ENCODE measurements at regions not wholly inside any gene's neighbourhood (a gene's known extent, or its start where the extent isn't known, plus 50 kb on each side); places are given as distances from the start of the nearest gene placed in this dataset.

GRCh38 chr10:8563478-8563877 is 509.0 kb downstream of the GATA3 start:
- no peak for DNase-seq (ENCODE audit: extremely low spot score, insufficient read length, low read depth)
- no peak for FAIRE-seq

GRCh38 chr10:8566737-8567136 is 512.2 kb downstream of the GATA3 start:
- DNase-seq (ENCODE audit: extremely low spot score, insufficient read length, low read depth): no peak
- FAIRE-seq: no peak

- FAIRE-seq (no peak), DNase-seq (ENCODE audit: extremely low spot score, insufficient read length, low read depth) (no peak)
Observed at GRCh38 chr10:8568401-8568800, 513.9 kb downstream of the GATA3 start.

GRCh38 chr10:8575620-8576019 is 521.1 kb downstream of the GATA3 start:
- FAIRE-seq (no peak), DNase-seq (ENCODE audit: extremely low spot score, insufficient read length, low read depth) (no peak)

- DNase-seq (ENCODE audit: extremely low spot score, insufficient read length, low read depth) (no peak), FAIRE-seq (no peak)
Observed at GRCh38 chr10:8576281-8576680, 521.8 kb downstream of the GATA3 start.

- DNase-seq (ENCODE audit: extremely low spot score, insufficient read length, low read depth) (no peak), FAIRE-seq (no peak)
Observed at GRCh38 chr10:8576911-8577310, 522.4 kb downstream of the GATA3 start.

- DNase-seq (ENCODE audit: extremely low spot score, insufficient read length, low read depth) (no peak), FAIRE-seq (no peak)
Observed at GRCh38 chr10:8577686-8578085, 523.2 kb downstream of the GATA3 start.

GRCh38 chr10:8581521-8582225 is 527.2 kb downstream of the GATA3 start:
- FAIRE-seq: no peak

GRCh38 chr10:8583096-8583495 is 528.6 kb downstream of the GATA3 start:
- FAIRE-seq (no peak), DNase-seq (ENCODE audit: extremely low spot score, insufficient read length, low read depth) (no peak)

More at GRCh38 chr10:8581521-8582225, 527.2 kb downstream of the GATA3 start:
- no peak for DNase-seq (ENCODE audit: extremely low spot score, insufficient read length, low read depth)

GRCh38 chr10:8584666-8585065 is 530.2 kb downstream of the GATA3 start:
- FAIRE-seq: no peak
- DNase-seq (ENCODE audit: extremely low spot score, insufficient read length, low read depth): no peak

- FAIRE-seq (no peak), DNase-seq (ENCODE audit: extremely low spot score, insufficient read length, low read depth) (no peak)
Observed at GRCh38 chr10:8586504-8586903, 532.0 kb downstream of the GATA3 start.

- FAIRE-seq: no peak
- no peak for DNase-seq (ENCODE audit: extremely low spot score, insufficient read length, low read depth)
Observed at GRCh38 chr10:8588135-8588534, 533.6 kb downstream of the GATA3 start.

- FAIRE-seq (no peak), DNase-seq (ENCODE audit: extremely low spot score, insufficient read length, low read depth) (no peak)
Observed at GRCh38 chr10:8590518-8590917, 536.0 kb downstream of the GATA3 start.

- no peak for DNase-seq (ENCODE audit: extremely low spot score, insufficient read length, low read depth)
- FAIRE-seq: no peak
Observed at GRCh38 chr10:8591640-8592039, 537.2 kb downstream of the GATA3 start.

GRCh38 chr10:8594176-8594575 is 539.7 kb downstream of the GATA3 start:
- DNase-seq (ENCODE audit: extremely low spot score, insufficient read length, low read depth) (no peak), FAIRE-seq (no peak)

- DNase-seq (ENCODE audit: extremely low spot score, insufficient read length, low read depth): no peak
- FAIRE-seq: no peak
Observed at GRCh38 chr10:8594711-8595110, 540.2 kb downstream of the GATA3 start.

GRCh38 chr10:8595140-8595539 is 540.7 kb downstream of the GATA3 start:
- no peak for DNase-seq (ENCODE audit: extremely low spot score, insufficient read length, low read depth)
- FAIRE-seq: no peak

- FAIRE-seq (no peak), DNase-seq (ENCODE audit: extremely low spot score, insufficient read length, low read depth) (no peak)
Observed at GRCh38 chr10:8596929-8597472, 542.5 kb downstream of the GATA3 start.

GRCh38 chr10:8600192-8600591 is 545.7 kb downstream of the GATA3 start:
- FAIRE-seq (no peak), DNase-seq (ENCODE audit: extremely low spot score, insufficient read length, low read depth) (no peak)

- FAIRE-seq: no peak
Observed at GRCh38 chr10:8602821-8603220, 548.3 kb downstream of the GATA3 start.

GRCh38 chr10:8614054-8614565 is 559.6 kb downstream of the GATA3 start:
- FAIRE-seq (no peak), DNase-seq (ENCODE audit: extremely low spot score, insufficient read length, low read depth) (no peak)

More at GRCh38 chr10:8602821-8603220, 548.3 kb downstream of the GATA3 start:
- DNase-seq (ENCODE audit: extremely low spot score, insufficient read length, low read depth): no peak

- FAIRE-seq (no peak), DNase-seq (ENCODE audit: extremely low spot score, insufficient read length, low read depth) (no peak)
Observed at GRCh38 chr10:8615118-8615517, 560.6 kb downstream of the GATA3 start.

Data from GM18507 (cell line).